IMR-90 (cell line): ENCODE measurements at regions not wholly inside any gene's neighbourhood (a gene's known extent, or its start where the extent isn't known, plus 50 kb on each side); places are given as distances from the start of the nearest gene placed in this dataset.

Experiments used
- ATAC-seq: fragments of 200-7000 bp; cut with Tn5 transposase; 2 replicates; pipeline ENCODE4 v1.9.1; 2020; ENCODE audit warnings: low read depth, mild to moderate bottlenecking, moderate library complexity
- BruUV-seq: library from RNA; stranded (reverse); fragments of 400-500 nt; replicated peaks from 2 replicates; lab custom pipeline; 2021; lab: Mats Ljungman, UMichigan
- CTCF ChIA-PET: fragments of 300-600 bp; formaldehyde crosslinking; extraction: SDS; loops from one replicate; lab custom pipeline; 2021; ENCODE audit warnings: antibody characterized with exemption; lab: Yijun Ruan, JAX
- POLR2A ChIA-PET: fragments of 300-600 bp; sonication (Branson Sonifier 250); formaldehyde crosslinking; loops from one replicate; lab custom pipeline; 2022; ENCODE audit warnings: antibody characterized with exemption; ENCODE audit not compliant: unreplicated experiment; lab: Charles Lee
- DNase-seq: peaks from one replicate; pipeline ENCODE4 v3.0.0; 2013
- H2AFZ ChIP-seq: replicated peaks from 2 replicates; pipeline ENCODE3; 2013; ENCODE audit warnings: low read length, mild to moderate bottlenecking; ENCODE audit not compliant: poor library complexity
- H2AK5ac ChIP-seq: 2 replicates; pipeline ENCODE4 v1.6.1; 2013; ENCODE audit warnings: low read depth, low read length, inconsistent platforms
- H2AK9ac ChIP-seq: replicated peaks from 2 replicates; pipeline ENCODE3; 2013; ENCODE audit warnings: mild to moderate bottlenecking, low read depth, low read length, moderate library complexity; ENCODE audit not compliant: poor library complexity
- H2BK120ac ChIP-seq: 2 replicates; pipeline ENCODE4 v1.6.1; 2013; ENCODE audit warnings: low read depth, low read length, inconsistent platforms
- H2BK15ac ChIP-seq: 3 replicates; pipeline ENCODE4 v1.6.1; 2013; ENCODE audit warnings: low read depth, low read length, inconsistent platforms
- H2BK20ac ChIP-seq: 2 replicates; pipeline ENCODE4 v1.6.1; 2013; ENCODE audit warnings: low read depth, mild to moderate bottlenecking, inconsistent platforms, low read length, moderate library complexity
- H2BK5ac ChIP-seq: 2 replicates; pipeline ENCODE4 v1.6.1; 2013; ENCODE audit warnings: mild to moderate bottlenecking, low read depth, low read length, inconsistent platforms; ENCODE audit not compliant: poor library complexity, severe bottlenecking
- H3K14ac ChIP-seq: replicated peaks from 2 replicates; pipeline ENCODE4 v1.6.1; 2013; ENCODE audit warnings: low read depth, low read length, inconsistent platforms
- H3K18ac ChIP-seq: 2 replicates; pipeline ENCODE4 v1.6.1; 2013; ENCODE audit warnings: low read depth, low read length, control low read depth
- H3K23ac ChIP-seq: 2 replicates; pipeline ENCODE4 v1.6.1; 2013; ENCODE audit warnings: low read depth, low read length, inconsistent platforms
- H3K27ac ChIP-seq: 2 replicates; pipeline ENCODE4 v1.5.1; 2013; ENCODE audit warnings: mild to moderate bottlenecking, control low read depth, low read length; ENCODE audit not compliant: insufficient read depth
- H3K27me3 ChIP-seq: 2 replicates; pipeline ENCODE4 v1.6.1; 2013; ENCODE audit warnings: low read length; ENCODE audit not compliant: control insufficient read depth, insufficient read depth
- H3K36me3 ChIP-seq: 2 replicates; pipeline ENCODE4 v1.6.1; 2013; ENCODE audit warnings: low read length, mixed read lengths; ENCODE audit not compliant: control insufficient read depth, insufficient read depth
- H3K4ac ChIP-seq: 2 replicates; pipeline ENCODE4 v1.6.1; 2013; ENCODE audit warnings: low read depth, low read length, inconsistent platforms
- H3K4me1 ChIP-seq: 2 replicates; pipeline ENCODE4 v1.6.1; 2013; ENCODE audit warnings: low read length, mixed read lengths; ENCODE audit not compliant: control insufficient read depth, insufficient read depth
- H3K4me2 ChIP-seq: 2 replicates; pipeline ENCODE4 v1.6.1; 2013; ENCODE audit warnings: low read depth, mild to moderate bottlenecking, control low read depth, low read length, moderate library complexity
- H3K4me3 ChIP-seq: 2 replicates; pipeline ENCODE4 v1.5.1; 2013; ENCODE audit warnings: low read depth, mild to moderate bottlenecking, control low read depth, low read length, moderate library complexity; ENCODE audit not compliant: insufficient read depth
- H3K56ac ChIP-seq: 2 replicates; pipeline ENCODE4 v1.6.1; 2013; ENCODE audit warnings: low read length, inconsistent platforms; ENCODE audit not compliant: insufficient read depth; ENCODE audit errors: extremely low read depth
- H3K79me1 ChIP-seq, 2 experiments: 2 replicates each; pipeline ENCODE4 v1.6.1; 2013; ENCODE audit warnings: low read length in 2 of 2, inconsistent platforms in 1 of 2, low read depth in 1 of 2
- H3K9ac ChIP-seq: 2 replicates; pipeline ENCODE4 v1.6.1; 2013; ENCODE audit warnings: low read depth, low read length, control low read depth
- H3K9me1 ChIP-seq: 2 replicates; pipeline ENCODE4 v1.6.1; 2013; ENCODE audit warnings: low read length, inconsistent platforms; ENCODE audit not compliant: insufficient read depth
- H3K9me3 ChIP-seq: 2 replicates; pipeline ENCODE4 v1.6.1; 2013; ENCODE audit warnings: low read length; ENCODE audit not compliant: control insufficient read depth, insufficient read depth
- H4K20me1 ChIP-seq: 2 replicates; pipeline ENCODE4 v1.6.1; 2013; ENCODE audit warnings: low read length, inconsistent platforms; ENCODE audit not compliant: insufficient read depth
- H4K5ac ChIP-seq: 2 replicates; pipeline ENCODE4 v1.6.1; 2013; ENCODE audit warnings: mild to moderate bottlenecking, low read depth, low read length, control low read depth
- H4K8ac ChIP-seq, 2 experiments: 2 replicates each; pipeline ENCODE4 v1.6.1; 2013; ENCODE audit warnings: low read depth in 2 of 2, low read length in 2 of 2, control low read depth in 1 of 2, inconsistent platforms in 1 of 2
- H4K91ac ChIP-seq: 2 replicates; pipeline ENCODE4 v1.6.1; 2013; ENCODE audit warnings: low read depth, low read length, inconsistent platforms; ENCODE audit not compliant: insufficient read depth
- BHLHE40 ChIP-seq: fragments of 150-350 bp; IDR thresholded peaks from 2 replicates; pipeline ENCODE4 v1.6.1; 2016; ENCODE audit warnings: mild to moderate bottlenecking, low read depth, low read length
- FOS ChIP-seq: fragments of 150-350 bp; IDR thresholded peaks from 2 replicates; pipeline ENCODE4 v1.6.1; 2016; ENCODE audit warnings: low read depth, low read length
- RCOR1 ChIP-seq: IDR thresholded peaks from 2 replicates; pipeline ENCODE4 v1.6.1; 2012; ENCODE audit warnings: mild to moderate bottlenecking, low read length, improper control_type of control experiment; ENCODE audit not compliant: insufficient replicate concordance
- WGBS, 2 experiments: methylation state at CpG; one replicate each; pipeline versions ENCODE4 v1.1.5 to v1.1.7; 2013; ENCODE audit warnings: missing lambda C conversion rate in 2 of 2; ENCODE audit not compliant: insufficient read length in 1 of 2; ENCODE audit errors: extremely low coverage in 2 of 2; 5-methylcytosine and 5-hydroxymethylcytosine counted together
- dilution Hi-C: fragments of 300-500 bp; cut with HindIII; formaldehyde crosslinking; loops from one replicate; pipeline ENCODE4 v1.14.3; 2018; ENCODE audit warnings: low sequenced_read_pairs; ENCODE audit not compliant: unreplicated experiment
- in situ Hi-C: fragments of 300-500 bp; cut with MboI; formaldehyde crosslinking; loops from 3 replicates; pipeline ENCODE4 v1.14.3; 2019; ENCODE audit warnings: low sequenced_read_pairs, inconsistent platforms, mixed read lengths
- intact Hi-C: fragments of 100-400 bp; cut with micrococcal nuclease; formaldehyde crosslinking; loops from 2 replicates; pipeline ENCODE4 v1.10.0; 2022
- TF ChIP-seq, protein P1 (sequence below): fragments of 150-350 bp; IDR thresholded peaks from 2 replicates; pipeline ENCODE4 v1.6.1; 2017; ENCODE audit warnings: mild to moderate bottlenecking, antibody characterized with exemption, low read length, low read depth

DNA sequence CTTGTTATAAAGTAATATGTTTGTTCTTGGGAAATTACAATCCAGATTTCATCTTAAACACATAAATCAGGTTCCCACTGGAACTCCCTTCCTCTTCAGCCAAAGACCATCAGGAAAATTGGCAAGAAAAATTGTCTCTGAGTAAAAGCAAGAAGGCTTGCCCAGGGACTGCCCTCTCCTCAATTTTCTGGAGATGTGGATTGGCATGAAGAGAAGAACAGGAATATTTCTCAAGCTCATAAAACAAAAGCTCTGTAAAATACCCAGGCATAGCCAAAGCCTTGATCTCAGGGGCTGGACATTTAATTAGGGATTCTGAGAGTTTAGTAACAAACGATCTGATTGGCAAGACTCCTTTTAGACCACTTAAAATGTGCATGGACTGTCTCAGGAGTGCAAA is 223.4 kb downstream of the ZNF608 start:
- no peaks in the 10 kb centered on the region for H4K20me1 ChIP-seq
- no peak overlapping the region for H2BK20ac ChIP-seq
- BruUV-seq: no TSS peak
- no peak overlapping the region for H3K4me2 ChIP-seq
- no peak overlapping the region for H2AFZ ChIP-seq
- no peak overlapping the region for H3K23ac ChIP-seq
- no peaks in the 10 kb centered on the region for H3K9me1 ChIP-seq
- peaks cover 2% of the 10 kb centered on the region for H3K27me3 ChIP-seq
- H3K4me1 ChIP-seq: peaks cover 7% of the 10 kb centered on the region
- H3K18ac ChIP-seq: no peak overlapping the region
- no peak overlapping the region for H3K14ac ChIP-seq
- no peak overlapping the region for H2BK120ac ChIP-seq
- H3K4me3 ChIP-seq: no peak overlapping the region
- dilution Hi-C loops (no loop called here), in situ Hi-C loops (no loop called here), intact Hi-C loops (no loop called here)
- H3K79me1 ChIP-seq: no peaks in the 10 kb centered on the region
- no peak overlapping the region for H4K5ac ChIP-seq
- no peaks in the 10 kb centered on the region for H3K9me3 ChIP-seq
- no peak overlapping the region for H2AK5ac ChIP-seq
- no CpG with 5 or more reads among the region's 1 CpG for WGBS, 2 experiments
- H4K91ac ChIP-seq: no peak overlapping the region
- TF ChIP-seq RCOR1: no peak
- TF ChIP-seq, protein P1, sequence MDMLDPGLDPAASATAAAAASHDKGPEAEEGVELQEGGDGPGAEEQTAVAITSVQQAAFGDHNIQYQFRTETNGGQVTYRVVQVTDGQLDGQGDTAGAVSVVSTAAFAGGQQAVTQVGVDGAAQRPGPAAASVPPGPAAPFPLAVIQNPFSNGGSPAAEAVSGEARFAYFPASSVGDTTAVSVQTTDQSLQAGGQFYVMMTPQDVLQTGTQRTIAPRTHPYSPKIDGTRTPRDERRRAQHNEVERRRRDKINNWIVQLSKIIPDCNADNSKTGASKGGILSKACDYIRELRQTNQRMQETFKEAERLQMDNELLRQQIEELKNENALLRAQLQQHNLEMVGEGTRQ: no peak
- no peak for TF ChIP-seq BHLHE40
- TF ChIP-seq FOS: no peak
- no peaks in the 10 kb centered on the region for H3K36me3 ChIP-seq
- H3K27ac ChIP-seq: no peak overlapping the region
- no peak overlapping the region for H2BK15ac ChIP-seq
- ChIA-PET CTCF (interaction anchor here (0.6 kb wide), 1 partner anchor 63 kb away, joined by 3 read pairs; no protein-coding TSS in a partner anchor), POLR2A (no interaction called here)
- no peak overlapping the region for H4K8ac ChIP-seq
- no peak overlapping the region for H3K9ac ChIP-seq
- H2BK5ac ChIP-seq: no peak overlapping the region
- no peak overlapping the region for H2AK9ac ChIP-seq
- H3K4ac ChIP-seq: no peak overlapping the region
- no peak for DNase-seq
- ATAC-seq: no peak
- no peak overlapping the region for H3K56ac ChIP-seq
